H9 (cell line): ENCODE measurements at regions not wholly inside any gene's neighbourhood (a gene's known extent, or its start where the extent isn't known, plus 50 kb on each side); places are given as distances from the start of the nearest gene placed in this dataset.

Experiments used
- DNase-seq: peaks from one replicate; pipeline ENCODE4 v3.0.0-alpha.2; 2017
- H2AFZ ChIP-seq: one replicate; pipeline ENCODE4 v1.6.1; 2013; ENCODE audit warnings: mild to moderate bottlenecking, low read length, control low read depth, moderate library complexity
- H2AK5ac ChIP-seq: 2 replicates; pipeline ENCODE4 v1.6.1; 2013; ENCODE audit warnings: low read length, control low read depth, mixed read lengths; ENCODE audit not compliant: insufficient read length
- H2BK120ac ChIP-seq: one replicate; pipeline ENCODE4 v1.6.1; 2013; ENCODE audit warnings: low read depth, mild to moderate bottlenecking, low read length, control low read depth, inconsistent platforms; ENCODE audit not compliant: poor library complexity, severe bottlenecking
- H2BK12ac ChIP-seq: 2 replicates; pipeline ENCODE4 v1.6.1; 2013; ENCODE audit warnings: low read length, control low read depth, mixed read lengths, low read depth; ENCODE audit not compliant: insufficient read length
- H2BK15ac ChIP-seq: 2 replicates; pipeline ENCODE4 v1.6.1; 2013; ENCODE audit warnings: low read depth, low read length, control low read depth
- H2BK20ac ChIP-seq: one replicate; pipeline ENCODE4 v1.6.1; 2013; ENCODE audit warnings: low read depth, mild to moderate bottlenecking, low read length, control low read depth, inconsistent platforms; ENCODE audit not compliant: poor library complexity, severe bottlenecking
- H2BK5ac ChIP-seq: 2 replicates; pipeline ENCODE4 v1.6.1; 2013; ENCODE audit warnings: low read length, control low read depth, mixed read lengths; ENCODE audit not compliant: insufficient read length
- H3K14ac ChIP-seq: 2 replicates; pipeline ENCODE4 v1.6.1; 2013; ENCODE audit warnings: low read length, control low read depth; ENCODE audit not compliant: insufficient read depth
- H3K18ac ChIP-seq: 2 replicates; pipeline ENCODE4 v1.6.1; 2013; ENCODE audit warnings: low read depth, mild to moderate bottlenecking, mixed read lengths, low read length, control low read depth; ENCODE audit not compliant: insufficient read length
- H3K23ac ChIP-seq: 2 replicates; pipeline ENCODE4 v1.6.1; 2013; ENCODE audit warnings: low read length, control low read depth, mixed read lengths, low read depth; ENCODE audit not compliant: insufficient read length
- H3K23me2 ChIP-seq: 2 replicates; pipeline ENCODE4 v1.6.1; 2013; ENCODE audit warnings: low read depth, mild to moderate bottlenecking, mixed read lengths, low read length, control low read depth; ENCODE audit not compliant: insufficient read length, poor library complexity, severe bottlenecking
- H3K27ac ChIP-seq: 2 replicates; pipeline ENCODE4 v1.5.1; 2013; ENCODE audit warnings: low read length, control low read depth, mixed read lengths, low read depth; ENCODE audit not compliant: insufficient read length
- H3K27me3 ChIP-seq: 2 replicates; pipeline ENCODE4 v1.6.1; 2013; ENCODE audit warnings: low read length, control low read depth, inconsistent platforms; ENCODE audit not compliant: insufficient read depth
- H3K4ac ChIP-seq: 2 replicates; pipeline ENCODE4 v1.6.1; 2013; ENCODE audit warnings: low read depth, mild to moderate bottlenecking, control low read depth, inconsistent platforms, low read length, moderate library complexity
- H3K4me1 ChIP-seq: 2 replicates; pipeline ENCODE4 v1.6.1; 2013; ENCODE audit warnings: low read length, control low read depth, inconsistent platforms; ENCODE audit not compliant: insufficient read depth
- H3K4me2 ChIP-seq: 2 replicates; pipeline ENCODE4 v1.6.1; 2013; ENCODE audit warnings: low read length, control low read depth, mixed read lengths; ENCODE audit not compliant: insufficient read length, insufficient read depth
- H3K56ac ChIP-seq: 2 replicates; pipeline ENCODE4 v1.6.1; 2013; ENCODE audit warnings: low read depth, mild to moderate bottlenecking, mixed read lengths, low read length, control low read depth; ENCODE audit not compliant: insufficient read length
- H3K79me1 ChIP-seq: 2 replicates; pipeline ENCODE4 v1.6.1; 2013; ENCODE audit warnings: low read depth, mild to moderate bottlenecking, moderate library complexity, low read length, control low read depth, inconsistent platforms; ENCODE audit not compliant: insufficient read depth, poor library complexity, severe bottlenecking
- H3K79me2 ChIP-seq: 2 replicates; pipeline ENCODE4 v1.6.1; 2013; ENCODE audit warnings: low read length, control low read depth, inconsistent platforms; ENCODE audit not compliant: insufficient read depth
- H3K9ac ChIP-seq: 2 replicates; pipeline ENCODE4 v1.6.1; 2013; ENCODE audit warnings: low read length, control low read depth, mixed read lengths; ENCODE audit not compliant: insufficient read length; ENCODE audit errors: extremely low read depth
- H3K9me3 ChIP-seq: one replicate; pipeline ENCODE4 v1.6.1; 2013; ENCODE audit warnings: low read depth, low read length, inconsistent platforms; ENCODE audit not compliant: control insufficient read depth
- H3T11ph ChIP-seq: one replicate; pipeline ENCODE4 v1.6.1; 2013; ENCODE audit warnings: mild to moderate bottlenecking, low read length, control low read depth, inconsistent platforms
- H4K20me1 ChIP-seq: one replicate; pipeline ENCODE4 v1.6.1; 2013; ENCODE audit not compliant: control insufficient read depth, insufficient read length, insufficient read depth
- H4K5ac ChIP-seq: 2 replicates; pipeline ENCODE4 v1.6.1; 2013; ENCODE audit warnings: low read depth, mild to moderate bottlenecking, mixed read lengths, low read length, control low read depth; ENCODE audit not compliant: insufficient read length
- H4K8ac ChIP-seq: replicated peaks from 2 replicates; pipeline ENCODE4 v1.6.1; 2013; ENCODE audit warnings: low read length, control low read depth, mixed read lengths, low read depth; ENCODE audit not compliant: insufficient read length
- H4K91ac ChIP-seq: 2 replicates; pipeline ENCODE4 v1.6.1; 2013; ENCODE audit warnings: low read depth, mild to moderate bottlenecking, moderate library complexity, mixed read lengths, low read length, control low read depth; ENCODE audit not compliant: insufficient read length
- H3K27ac Mint-ChIP-seq, 3 experiments: 2 replicates in 2 of 3; 3 replicates in 1 of 3; pipeline ENCODE4 v1.8.0; 2020 to 2021; ENCODE audit warnings: mixed read lengths in 3 of 3, mild to moderate bottlenecking in 1 of 3, moderate library complexity in 1 of 3
- H3K27me3 Mint-ChIP-seq: 2 replicates; pipeline ENCODE4 v1.8.0; 2021; ENCODE audit warnings: low read depth, mild to moderate bottlenecking, moderate library complexity, mixed read lengths
- H3K36me3 Mint-ChIP-seq, 3 experiments: 2 replicates in 2 of 3; 3 replicates in 1 of 3; pipeline ENCODE4 v1.8.0; 2020 to 2021; ENCODE audit warnings: low read depth in 3 of 3, mixed read lengths in 3 of 3; ENCODE audit not compliant: insufficient read depth in 1 of 3
- H3K4me1 Mint-ChIP-seq, 2 experiments: 2 replicates each; pipeline ENCODE4 v1.8.0; 2020; ENCODE audit warnings: mixed read lengths in 2 of 2
- H3K4me3 Mint-ChIP-seq, 2 experiments: 2 replicates in 1 of 2; 3 replicates in 1 of 2; pipeline ENCODE4 v1.8.0; 2020 to 2021; ENCODE audit warnings: mild to moderate bottlenecking in 2 of 2, mixed read lengths in 2 of 2, moderate library complexity in 1 of 2
- H3K9me3 Mint-ChIP-seq, 2 experiments: 2 replicates in 1 of 2; 3 replicates in 1 of 2; pipeline ENCODE4 v1.8.0; 2020; ENCODE audit warnings: mild to moderate bottlenecking in 2 of 2, mixed read lengths in 2 of 2, moderate library complexity in 1 of 2
- WGBS: extraction: QIAGEN DNeasy Blood & Tissue Kit; methylation state at CpG from one replicate; pipeline ENCODE4 v1.1.7; 2013; ENCODE audit warnings: missing lambda C conversion rate, low lambda C conversion rate, mixed read lengths; ENCODE audit not compliant: insufficient read length; ENCODE audit errors: extremely low coverage; 5-methylcytosine and 5-hydroxymethylcytosine counted together
- TF ChIP-seq, protein P1 (sequence below): fragments of 200-600 bp; sonication (generic); conservative IDR thresholded peaks from 3 replicates; pipeline ENCODE4 v1.8.0; 2021; ENCODE audit warnings: antibody characterized with exemption, mild to moderate bottlenecking

GRCh38 chr14:36070031-36070719 lies 106.3 kb downstream of the PTCSC3 start:
- no peaks in the 10 kb centered on the region for H3K36me3 Mint-ChIP-seq
- no peak overlapping the region for H3K27ac Mint-ChIP-seq
- no CpG with 5 or more reads among the region's 8 CpGs for WGBS
- Histone ChIP-seq H3K79me2 (no peaks in the 10 kb centered on the region), H4K91ac (no peak overlapping the region), H2BK5ac (no peak overlapping the region), H2BK20ac (no peak overlapping the region), H3K27ac (no peak overlapping the region), H2BK120ac (no peak overlapping the region), H3K9ac (no peak overlapping the region), H2AFZ (no peak overlapping the region), H4K5ac (no peak overlapping the region), H4K20me1 (no peaks in the 10 kb centered on the region), H3K4me2 (no peak overlapping the region), H3K9me3 (no peaks in the 10 kb centered on the region), H2AK5ac (no peak overlapping the region), H3T11ph (no peak overlapping the region), H3K27me3 (no peaks in the 10 kb centered on the region), H3K18ac (no peak overlapping the region), H3K4ac (no peak overlapping the region), H3K4me1 (peaks cover 3% of the 10 kb centered on the region; the same call in 1 of the 2 replicates), H3K23me2 (no peaks in the 10 kb centered on the region), H3K56ac (no peak overlapping the region), H2BK15ac (no peak overlapping the region), H4K8ac (no peak overlapping the region), H3K14ac (no peak overlapping the region), H3K23ac (no peak overlapping the region), H3K79me1 (no peaks in the 10 kb centered on the region), H2BK12ac (no peak overlapping the region)
- TF ChIP-seq, protein P1, sequence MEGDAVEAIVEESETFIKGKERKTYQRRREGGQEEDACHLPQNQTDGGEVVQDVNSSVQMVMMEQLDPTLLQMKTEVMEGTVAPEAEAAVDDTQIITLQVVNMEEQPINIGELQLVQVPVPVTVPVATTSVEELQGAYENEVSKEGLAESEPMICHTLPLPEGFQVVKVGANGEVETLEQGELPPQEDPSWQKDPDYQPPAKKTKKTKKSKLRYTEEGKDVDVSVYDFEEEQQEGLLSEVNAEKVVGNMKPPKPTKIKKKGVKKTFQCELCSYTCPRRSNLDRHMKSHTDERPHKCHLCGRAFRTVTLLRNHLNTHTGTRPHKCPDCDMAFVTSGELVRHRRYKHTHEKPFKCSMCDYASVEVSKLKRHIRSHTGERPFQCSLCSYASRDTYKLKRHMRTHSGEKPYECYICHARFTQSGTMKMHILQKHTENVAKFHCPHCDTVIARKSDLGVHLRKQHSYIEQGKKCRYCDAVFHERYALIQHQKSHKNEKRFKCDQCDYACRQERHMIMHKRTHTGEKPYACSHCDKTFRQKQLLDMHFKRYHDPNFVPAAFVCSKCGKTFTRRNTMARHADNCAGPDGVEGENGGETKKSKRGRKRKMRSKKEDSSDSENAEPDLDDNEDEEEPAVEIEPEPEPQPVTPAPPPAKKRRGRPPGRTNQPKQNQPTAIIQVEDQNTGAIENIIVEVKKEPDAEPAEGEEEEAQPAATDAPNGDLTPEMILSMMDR: peak; percentile 86
- no peaks in the 10 kb centered on the region for H3K9me3 Mint-ChIP-seq
- H3K4me3 Mint-ChIP-seq: no peak overlapping the region
- DNase-seq: peak; percentile 78
- peaks cover 2% of the 10 kb centered on the region for H3K27me3 Mint-ChIP-seq
- peaks cover 4% of the 10 kb centered on the region in 2 experiments for H3K4me1 Mint-ChIP-seq
